Thymus (tissue), 11 donors: ENCODE measurements at regions not wholly inside any gene's neighbourhood (a gene's known extent, or its start where the extent isn't known, plus 50 kb on each side); places are given as distances from the start of the nearest gene placed in this dataset.

Source experiments
- DNase-seq, 9 donors: peaks; one replicate each; pipeline ENCODE4 v3.0.0-alpha.2; 2013; ENCODE audit warnings: low spot score in 9 of 9, low read depth in 6 of 9, missing footprints in 1 of 9
- H3K27ac ChIP-seq, 2 donors: one replicate each; pipeline ENCODE4 v1.5.1; 2013; ENCODE audit warnings: control low read depth in 1 of 2, low read depth in 1 of 2, low read length in 1 of 2, mild to moderate bottlenecking in 1 of 2, moderate library complexity in 1 of 2
- H3K27me3 ChIP-seq, 2 donors: one replicate each; pipeline ENCODE4 v1.5.1; 2013; ENCODE audit warnings: low read length in 1 of 2; ENCODE audit not compliant: control insufficient read depth in 2 of 2, insufficient read depth in 1 of 2
- H3K36me3 ChIP-seq, 2 donors: one replicate each; pipeline ENCODE4 v1.5.1; 2013; ENCODE audit warnings: low read length in 1 of 2, mild to moderate bottlenecking in 1 of 2, moderate library complexity in 1 of 2; ENCODE audit not compliant: control insufficient read depth in 2 of 2, insufficient read depth in 2 of 2
- H3K4me1 ChIP-seq, 2 donors: one replicate each; pipeline ENCODE4 v1.5.1; 2013; ENCODE audit warnings: low read length in 2 of 2; ENCODE audit not compliant: control insufficient read depth in 2 of 2, insufficient read depth in 2 of 2
- H3K4me3 ChIP-seq, 2 donors: one replicate each; pipeline ENCODE4 v1.5.1; 2013; ENCODE audit warnings: low read length in 2 of 2, control low read depth in 1 of 2, mild to moderate bottlenecking in 1 of 2
- H3K9me3 ChIP-seq, 2 donors: one replicate each; pipeline ENCODE4 v1.5.1; 2013; ENCODE audit warnings: low read length in 1 of 2, mild to moderate bottlenecking in 1 of 2; ENCODE audit not compliant: control insufficient read depth in 2 of 2, insufficient read depth in 1 of 2
- WGBS: extraction: QIAGEN DNeasy Blood & Tissue Kit; methylation state at CpG from one replicate; pipeline ENCODE4 v1.1.7; 2013; 5-methylcytosine and 5-hydroxymethylcytosine counted together
- donor health status: healthy.

DNA sequence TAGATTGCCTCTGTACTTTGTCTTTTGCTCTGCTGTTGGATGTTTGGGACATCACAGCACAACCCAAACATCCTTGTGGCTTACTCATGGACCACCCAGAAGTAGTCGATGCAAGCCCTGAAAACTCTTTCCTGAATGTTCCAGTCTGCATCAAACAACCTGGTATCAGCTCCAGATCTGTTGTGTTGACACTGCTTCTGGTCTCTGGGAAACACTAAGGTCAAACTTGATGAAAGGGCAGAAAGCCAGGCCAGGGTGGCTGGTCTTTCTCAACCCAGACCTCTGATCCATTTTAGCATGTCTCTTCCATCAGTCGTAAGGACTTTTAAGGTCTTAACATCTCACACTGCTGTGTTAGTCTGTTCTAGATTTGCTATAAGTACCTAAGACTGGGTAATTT lies 265.7 kb downstream of the ZNF536 start:
- no peaks in the 10 kb centered on the region for H3K36me3 ChIP-seq
- H3K9me3 ChIP-seq: no peaks in the 10 kb centered on the region
- DNase-seq: no peak
- H3K4me3 ChIP-seq: no peak overlapping the region
- WGBS: 91% methylated on average over 2 of the region's 2 CpGs
- H3K27ac ChIP-seq: no peak overlapping the region
- no peaks in the 10 kb centered on the region for H3K27me3 ChIP-seq
- no peaks in the 10 kb centered on the region for H3K4me1 ChIP-seq

GRCh38 chr19:30634996-30635975 lies 263.1 kb downstream of the ZNF536 start:
- whole genome bisulfite sequencing: 90% methylated on average over 20 of the region's 20 CpGs
- Histone ChIP-seq H3K36me3 (no peaks in the 10 kb centered on the region), H3K4me3 (no peak overlapping the region), H3K27me3 (no peaks in the 10 kb centered on the region), H3K9me3 (no peaks in the 10 kb centered on the region), H3K4me1 (no peaks in the 10 kb centered on the region), H3K27ac (no peak overlapping the region)
- no peak for DNase-seq

DNA sequence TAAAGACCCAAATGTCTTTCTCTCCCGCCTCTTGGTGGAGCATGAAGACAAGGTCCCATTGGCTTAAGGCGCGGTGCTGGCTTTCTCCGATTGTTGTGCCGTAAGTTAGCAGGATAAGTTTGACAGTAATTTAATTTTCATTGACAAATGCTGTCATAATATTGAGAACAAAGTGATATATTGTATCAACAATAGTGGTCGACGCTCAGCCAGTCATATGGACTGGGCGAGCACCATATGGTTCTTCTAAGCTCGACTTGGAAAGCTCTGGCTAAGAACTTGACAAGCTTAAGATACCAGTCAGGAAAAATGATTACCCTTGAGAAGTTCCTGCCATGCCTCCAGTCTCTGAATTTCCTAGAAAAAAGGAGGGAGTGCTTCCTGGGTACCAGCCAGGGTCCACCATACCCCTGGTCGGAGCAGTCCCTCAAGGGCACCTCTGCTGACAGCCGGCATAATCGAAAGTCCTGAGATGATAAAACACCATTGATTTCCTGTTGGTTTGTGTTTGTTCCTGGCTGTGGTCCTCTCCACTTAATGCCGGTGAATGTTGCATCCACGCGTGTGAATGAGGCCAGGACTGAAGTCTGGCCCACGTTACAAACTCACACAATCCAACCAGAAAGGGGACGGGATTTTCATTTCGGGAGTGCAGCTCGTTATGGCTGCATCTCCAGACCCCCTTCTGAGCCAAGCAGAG lies 262.1 kb downstream of the ZNF536 start:
- H3K27me3 ChIP-seq: no peaks in the 10 kb centered on the region
- H3K4me3 ChIP-seq: no peak overlapping the region
- no peaks in the 10 kb centered on the region for H3K9me3 ChIP-seq
- 94% methylated on average over 19 of the region's 19 CpGs for WGBS
- no peak overlapping the region for H3K27ac ChIP-seq
- H3K36me3 ChIP-seq: no peaks in the 10 kb centered on the region
- H3K4me1 ChIP-seq: no peaks in the 10 kb centered on the region
- no peak for DNase-seq

DNA sequence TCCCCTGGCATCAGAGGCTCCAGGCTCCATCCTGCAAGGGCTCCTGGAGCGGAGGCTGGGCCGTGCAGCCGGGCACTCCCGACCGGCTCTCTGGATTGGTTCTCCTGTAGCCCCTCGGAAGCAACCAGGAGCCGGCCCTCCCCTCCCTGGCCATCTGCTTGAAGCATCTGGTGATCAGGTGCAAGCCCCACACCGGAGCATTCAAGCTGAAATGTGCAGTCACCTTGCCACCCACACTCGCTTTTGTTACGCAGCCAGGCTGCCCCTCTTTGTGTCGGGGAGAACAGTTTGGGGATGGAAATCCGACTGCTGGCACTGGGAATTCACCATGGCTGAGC lies 258.8 kb downstream of the ZNF536 start:
- no peaks in the 10 kb centered on the region for H3K36me3 ChIP-seq
- H3K9me3 ChIP-seq: no peaks in the 10 kb centered on the region
- no peaks in the 10 kb centered on the region for H3K4me1 ChIP-seq
- no peaks in the 10 kb centered on the region for H3K27me3 ChIP-seq
- DNase-seq: no peak
- no peak overlapping the region for H3K27ac ChIP-seq
- no peak overlapping the region for H3K4me3 ChIP-seq
- WGBS: 91% methylated on average over 12 of the region's 12 CpGs

GRCh38 chr19:30630289-30631032 lies 258.3 kb downstream of the ZNF536 start:
- 74% methylated on average over 14 of the region's 14 CpGs for WGBS
- no peak for DNase-seq
- H3K4me3 ChIP-seq: no peak overlapping the region

DNA sequence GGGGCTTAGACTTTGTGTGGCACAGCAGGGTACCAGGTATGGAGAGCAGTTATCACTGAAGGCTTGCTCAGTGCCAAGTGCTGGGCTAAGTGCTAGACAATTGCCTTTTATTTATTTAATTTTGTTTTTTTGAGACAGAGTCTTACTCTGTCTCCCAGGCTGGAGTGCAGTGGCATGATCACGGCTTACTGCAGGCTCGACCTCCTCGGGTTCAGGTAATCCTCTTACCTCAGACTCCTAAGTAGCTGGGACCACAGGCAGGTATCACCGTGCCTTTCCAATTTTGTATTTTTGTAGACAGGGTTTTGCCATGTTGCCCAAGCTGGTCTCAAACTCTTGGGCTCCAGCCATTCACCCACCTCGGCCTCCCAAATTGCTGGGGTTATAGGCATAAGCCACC lies 256.9 kb downstream of the ZNF536 start:
- Histone ChIP-seq H3K4me3 (no peak overlapping the region), H3K27ac (no peak overlapping the region), H3K36me3 (no peaks in the 10 kb centered on the region), H3K27me3 (no peaks in the 10 kb centered on the region), H3K9me3 (peaks cover 0 to 2% of the 10 kb centered on the region in 2 donors), H3K4me1 (no peaks in the 10 kb centered on the region)
- 93% methylated on average over 5 of the region's 5 CpGs for WGBS
- DNase-seq: no peak

More at GRCh38 chr19:30630289-30631032, 258.3 kb downstream of the ZNF536 start:
- Histone ChIP-seq H3K27ac (no peak overlapping the region), H3K27me3 (no peaks in the 10 kb centered on the region), H3K4me1 (no peaks in the 10 kb centered on the region), H3K9me3 (no peaks in the 10 kb centered on the region), H3K36me3 (no peaks in the 10 kb centered on the region)

DNA sequence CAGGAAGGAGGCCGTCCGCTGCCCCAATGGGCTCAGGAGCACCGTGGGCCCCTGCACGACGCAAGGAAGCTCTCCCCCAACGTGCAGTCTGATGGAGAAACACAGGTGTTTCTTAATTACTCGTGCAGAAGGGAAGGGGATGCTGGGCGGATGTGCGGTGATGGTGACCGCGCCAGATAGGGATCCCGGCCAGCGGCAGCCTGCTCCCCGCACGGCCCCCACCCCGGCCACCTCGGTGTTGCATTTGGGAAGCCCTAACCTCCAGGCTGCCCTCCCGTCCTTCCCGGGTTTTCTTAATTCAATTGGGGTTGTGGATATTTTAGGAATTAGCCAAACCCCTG lies 254.4 kb downstream of the ZNF536 start:
- Histone ChIP-seq H3K27ac (no peak overlapping the region), H3K4me1 (no peaks in the 10 kb centered on the region), H3K27me3 (no peaks in the 10 kb centered on the region), H3K4me3 (no peak overlapping the region), H3K36me3 (no peaks in the 10 kb centered on the region), H3K9me3 (peaks cover 0 to 10% of the 10 kb centered on the region in 2 donors)
- WGBS: 90% methylated on average over 19 of the region's 19 CpGs
- no peak for DNase-seq

GRCh38 chr19:30625947-30626625 lies 253.9 kb downstream of the ZNF536 start:
- Histone ChIP-seq H3K36me3 (no peaks in the 10 kb centered on the region), H3K4me3 (no peak overlapping the region), H3K9me3 (peaks cover 0 to 10% of the 10 kb centered on the region in 2 donors), H3K27ac (no peak overlapping the region), H3K4me1 (no peaks in the 10 kb centered on the region), H3K27me3 (no peaks in the 10 kb centered on the region)
- no peak for DNase-seq
- WGBS: 93% methylated on average over 15 of the region's 15 CpGs
